ENCODE measurements at regions not wholly inside any gene's neighbourhood (a gene's known extent, or its start where the extent isn't known, plus 50 kb on each side); places are given as distances from the start of the nearest gene placed in this dataset.

DNA sequence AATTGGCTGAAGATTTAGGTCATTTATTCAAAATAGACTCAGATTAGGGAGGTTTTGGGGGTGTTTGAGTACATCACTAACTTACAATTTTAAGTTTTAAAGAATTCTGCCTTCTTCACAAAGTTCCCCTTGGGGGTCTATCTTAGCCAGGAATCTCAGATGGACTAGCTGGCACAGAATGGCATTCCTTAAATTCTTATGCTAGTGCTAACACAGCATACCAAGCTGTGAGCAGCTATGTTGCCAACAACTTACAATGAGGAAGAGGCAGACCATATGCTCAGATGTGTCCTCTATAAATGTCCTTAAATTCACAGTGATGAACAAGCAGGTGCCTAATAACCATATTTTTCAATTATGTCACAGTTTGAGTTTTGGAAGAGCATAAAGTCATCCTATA is 60.9 kb upstream of the NPHP3 start:
- H3F3A ChIP-seq (replicated peaks; ENCODE audit: insufficient read depth), result no peaks in the 10 kb centered on the region
- no peak overlapping the region for H3K4me2 ChIP-seq
- H3K27me3 ChIP-seq (ENCODE audit: insufficient read depth), result no peaks in the 10 kb centered on the region
- no peaks in the 10 kb centered on the region for H3K9me3 ChIP-seq
- TF ChIP-seq FOSL2 (IDR thresholded peaks at IDR 0.05; ENCODE audit: borderline replicate concordance, low read depth) (peak; percentile 13; the same call in 1 of the 2 replicates), TCF12 (IDR thresholded peaks at IDR 0.05) (peak; percentile 47; the same call in 1 of the 2 replicates), NFIC (IDR thresholded peaks at IDR 0.05; ENCODE audit: borderline replicate concordance) (peak; percentile 82), TEAD4 (IDR thresholded peaks at IDR 0.05; ENCODE audit: borderline replicate concordance, insufficient read depth) (0 out of 2 replicates have a peak, but pooled peaks have one; percentile 28)
- TF ChIP-seq, protein P1, sequence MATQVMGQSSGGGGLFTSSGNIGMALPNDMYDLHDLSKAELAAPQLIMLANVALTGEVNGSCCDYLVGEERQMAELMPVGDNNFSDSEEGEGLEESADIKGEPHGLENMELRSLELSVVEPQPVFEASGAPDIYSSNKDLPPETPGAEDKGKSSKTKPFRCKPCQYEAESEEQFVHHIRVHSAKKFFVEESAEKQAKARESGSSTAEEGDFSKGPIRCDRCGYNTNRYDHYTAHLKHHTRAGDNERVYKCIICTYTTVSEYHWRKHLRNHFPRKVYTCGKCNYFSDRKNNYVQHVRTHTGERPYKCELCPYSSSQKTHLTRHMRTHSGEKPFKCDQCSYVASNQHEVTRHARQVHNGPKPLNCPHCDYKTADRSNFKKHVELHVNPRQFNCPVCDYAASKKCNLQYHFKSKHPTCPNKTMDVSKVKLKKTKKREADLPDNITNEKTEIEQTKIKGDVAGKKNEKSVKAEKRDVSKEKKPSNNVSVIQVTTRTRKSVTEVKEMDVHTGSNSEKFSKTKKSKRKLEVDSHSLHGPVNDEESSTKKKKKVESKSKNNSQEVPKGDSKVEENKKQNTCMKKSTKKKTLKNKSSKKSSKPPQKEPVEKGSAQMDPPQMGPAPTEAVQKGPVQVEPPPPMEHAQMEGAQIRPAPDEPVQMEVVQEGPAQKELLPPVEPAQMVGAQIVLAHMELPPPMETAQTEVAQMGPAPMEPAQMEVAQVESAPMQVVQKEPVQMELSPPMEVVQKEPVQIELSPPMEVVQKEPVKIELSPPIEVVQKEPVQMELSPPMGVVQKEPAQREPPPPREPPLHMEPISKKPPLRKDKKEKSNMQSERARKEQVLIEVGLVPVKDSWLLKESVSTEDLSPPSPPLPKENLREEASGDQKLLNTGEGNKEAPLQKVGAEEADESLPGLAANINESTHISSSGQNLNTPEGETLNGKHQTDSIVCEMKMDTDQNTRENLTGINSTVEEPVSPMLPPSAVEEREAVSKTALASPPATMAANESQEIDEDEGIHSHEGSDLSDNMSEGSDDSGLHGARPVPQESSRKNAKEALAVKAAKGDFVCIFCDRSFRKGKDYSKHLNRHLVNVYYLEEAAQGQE (IDR thresholded peaks at IDR 0.05; ENCODE audit: low read depth, low read length), result no peak
- no peak for DNase-seq
- no peaks in the 10 kb centered on the region for H3K36me3 ChIP-seq (replicated peaks in 1 of 2; ENCODE audit: control insufficient read depth in 1 of 2, insufficient read depth in 2 of 2, low read length in 1 of 2)
- no peaks in the 10 kb centered on the region for H3K9me2 ChIP-seq
- no peaks in the 10 kb centered on the region for H4K20me1 ChIP-seq (ENCODE audit: insufficient read depth)
- ChIA-PET POLR2A (no interaction called here), CTCF (no interaction called here)
- no peak overlapping the region for H3K4me3 ChIP-seq (ENCODE audit: low read depth in 2 of 2, low read length in 1 of 2)
- H2AFZ ChIP-seq (ENCODE audit: low read depth), result no peak overlapping the region
- no peaks in the 10 kb centered on the region for H3K79me2 ChIP-seq (ENCODE audit: insufficient read depth)
- H3K9ac ChIP-seq, result no peak overlapping the region
- peaks cover 3 to 9% of the 10 kb centered on the region in 2 experiments; a peak in 3 of 4 replicates for H3K4me1 ChIP-seq (ENCODE audit: control insufficient read depth in 1 of 2, insufficient read depth in 2 of 2, low read depth in 1 of 2, low read length in 1 of 2)
- no peak overlapping the region for H3K27ac ChIP-seq (ENCODE audit: low read depth in 2 of 2, low read length in 1 of 2)

DNA sequence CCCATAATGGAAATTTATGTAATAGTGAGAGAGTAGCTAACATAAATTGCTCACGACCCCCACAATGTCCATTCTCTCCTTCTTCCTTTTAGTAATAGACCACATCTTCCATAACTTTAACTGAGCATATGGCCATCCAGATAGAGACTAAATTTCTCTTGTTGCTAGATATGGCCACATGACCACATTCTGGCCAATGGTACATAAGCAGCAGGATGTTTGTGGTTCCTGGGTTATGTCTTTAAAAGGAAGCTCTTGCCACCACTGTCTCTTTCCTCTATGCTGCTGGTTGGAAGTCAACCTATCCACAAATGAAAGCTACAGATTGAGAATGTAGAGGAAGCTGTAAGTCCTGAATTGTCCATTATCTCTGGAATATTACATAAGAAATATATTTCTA is 59.7 kb upstream of the NPHP3 start:
- peaks cover 0 to 3% of the 10 kb centered on the region in 2 experiments; a peak in 2 of 4 replicates for H3K4me1 ChIP-seq (ENCODE audit: control insufficient read depth in 1 of 2, insufficient read depth in 2 of 2, low read depth in 1 of 2, low read length in 1 of 2)
- H3K79me2 ChIP-seq (ENCODE audit: insufficient read depth), result no peaks in the 10 kb centered on the region
- H4K20me1 ChIP-seq (ENCODE audit: insufficient read depth), result no peaks in the 10 kb centered on the region
- no peak for TF ChIP-seq MXI1 (IDR thresholded peaks at IDR 0.05; ENCODE audit: low read depth, low read length)
- TF ChIP-seq TAF1 (IDR thresholded peaks at IDR 0.05; ENCODE audit: borderline replicate concordance, low read depth, low read length), result no peak
- no peak for TF ChIP-seq RCOR1 (IDR thresholded peaks at IDR 0.05; ENCODE audit: low read length)
- no peak for TF ChIP-seq FOSL2 (IDR thresholded peaks at IDR 0.05; ENCODE audit: borderline replicate concordance, low read depth)
- TF ChIP-seq, protein P2, sequence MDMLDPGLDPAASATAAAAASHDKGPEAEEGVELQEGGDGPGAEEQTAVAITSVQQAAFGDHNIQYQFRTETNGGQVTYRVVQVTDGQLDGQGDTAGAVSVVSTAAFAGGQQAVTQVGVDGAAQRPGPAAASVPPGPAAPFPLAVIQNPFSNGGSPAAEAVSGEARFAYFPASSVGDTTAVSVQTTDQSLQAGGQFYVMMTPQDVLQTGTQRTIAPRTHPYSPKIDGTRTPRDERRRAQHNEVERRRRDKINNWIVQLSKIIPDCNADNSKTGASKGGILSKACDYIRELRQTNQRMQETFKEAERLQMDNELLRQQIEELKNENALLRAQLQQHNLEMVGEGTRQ (IDR thresholded peaks at IDR 0.05; ENCODE audit: borderline replicate concordance, low read depth, low read length), result no peak
- no peak for TF ChIP-seq MEF2A (IDR thresholded peaks at IDR 0.05; ENCODE audit: borderline replicate concordance, low read depth)
- no peak for TF ChIP-seq GABPA (IDR thresholded peaks at IDR 0.05; ENCODE audit: low read depth)
- TF ChIP-seq SIN3A (IDR thresholded peaks at IDR 0.05; ENCODE audit: borderline replicate concordance, low read depth, low read length), result no peak
- TF ChIP-seq RFX5 (IDR thresholded peaks at IDR 0.05; ENCODE audit: low read length), result no peak
- no peak for TF ChIP-seq CHD2 (IDR thresholded peaks at IDR 0.05; ENCODE audit: low read length, partially characterized antibody)
- no peak for TF ChIP-seq SMC3 (IDR thresholded peaks at IDR 0.05; ENCODE audit: low read depth, low read length)
- TF ChIP-seq ELF1 (IDR thresholded peaks at IDR 0.05), result no peak
- TF ChIP-seq, protein P3, sequence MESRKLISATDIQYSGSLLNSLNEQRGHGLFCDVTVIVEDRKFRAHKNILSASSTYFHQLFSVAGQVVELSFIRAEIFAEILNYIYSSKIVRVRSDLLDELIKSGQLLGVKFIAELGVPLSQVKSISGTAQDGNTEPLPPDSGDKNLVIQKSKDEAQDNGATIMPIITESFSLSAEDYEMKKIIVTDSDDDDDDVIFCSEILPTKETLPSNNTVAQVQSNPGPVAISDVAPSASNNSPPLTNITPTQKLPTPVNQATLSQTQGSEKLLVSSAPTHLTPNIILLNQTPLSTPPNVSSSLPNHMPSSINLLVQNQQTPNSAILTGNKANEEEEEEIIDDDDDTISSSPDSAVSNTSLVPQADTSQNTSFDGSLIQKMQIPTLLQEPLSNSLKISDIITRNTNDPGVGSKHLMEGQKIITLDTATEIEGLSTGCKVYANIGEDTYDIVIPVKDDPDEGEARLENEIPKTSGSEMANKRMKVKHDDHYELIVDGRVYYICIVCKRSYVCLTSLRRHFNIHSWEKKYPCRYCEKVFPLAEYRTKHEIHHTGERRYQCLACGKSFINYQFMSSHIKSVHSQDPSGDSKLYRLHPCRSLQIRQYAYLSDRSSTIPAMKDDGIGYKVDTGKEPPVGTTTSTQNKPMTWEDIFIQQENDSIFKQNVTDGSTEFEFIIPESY (IDR thresholded peaks at IDR 0.05; ENCODE audit: borderline replicate concordance, low read depth), result no peak
- TF ChIP-seq, protein P4, sequence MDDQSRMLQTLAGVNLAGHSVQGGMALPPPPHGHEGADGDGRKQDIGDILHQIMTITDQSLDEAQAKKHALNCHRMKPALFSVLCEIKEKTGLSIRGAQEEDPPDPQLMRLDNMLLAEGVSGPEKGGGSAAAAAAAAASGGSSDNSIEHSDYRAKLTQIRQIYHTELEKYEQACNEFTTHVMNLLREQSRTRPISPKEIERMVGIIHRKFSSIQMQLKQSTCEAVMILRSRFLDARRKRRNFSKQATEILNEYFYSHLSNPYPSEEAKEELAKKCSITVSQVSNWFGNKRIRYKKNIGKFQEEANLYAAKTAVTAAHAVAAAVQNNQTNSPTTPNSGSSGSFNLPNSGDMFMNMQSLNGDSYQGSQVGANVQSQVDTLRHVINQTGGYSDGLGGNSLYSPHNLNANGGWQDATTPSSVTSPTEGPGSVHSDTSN (IDR thresholded peaks at IDR 0.05), result no peak
- TF ChIP-seq RAD21 (IDR thresholded peaks at IDR 0.05; ENCODE audit: low read length), result no peak
- TF ChIP-seq JUND (IDR thresholded peaks at IDR 0.05), result no peak
- TF ChIP-seq, protein P5, sequence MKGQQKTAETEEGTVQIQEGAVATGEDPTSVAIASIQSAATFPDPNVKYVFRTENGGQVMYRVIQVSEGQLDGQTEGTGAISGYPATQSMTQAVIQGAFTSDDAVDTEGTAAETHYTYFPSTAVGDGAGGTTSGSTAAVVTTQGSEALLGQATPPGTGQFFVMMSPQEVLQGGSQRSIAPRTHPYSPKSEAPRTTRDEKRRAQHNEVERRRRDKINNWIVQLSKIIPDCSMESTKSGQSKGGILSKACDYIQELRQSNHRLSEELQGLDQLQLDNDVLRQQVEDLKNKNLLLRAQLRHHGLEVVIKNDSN (IDR thresholded peaks at IDR 0.05; ENCODE audit: borderline replicate concordance, low read depth), result no peak
- no peak overlapping the region for H3K27ac ChIP-seq (ENCODE audit: low read depth in 2 of 2, low read length in 1 of 2)
- H3K4me2 ChIP-seq, result no peak overlapping the region
- H3K9ac ChIP-seq, result no peak overlapping the region
- DNase-seq, result no peak
- H3K9me2 ChIP-seq, result no peaks in the 10 kb centered on the region
- no peaks in the 10 kb centered on the region for H3K36me3 ChIP-seq (replicated peaks in 1 of 2; ENCODE audit: control insufficient read depth in 1 of 2, insufficient read depth in 2 of 2, low read length in 1 of 2)
- H2AFZ ChIP-seq (ENCODE audit: low read depth), result no peak overlapping the region
- no peak overlapping the region for H3K4me3 ChIP-seq (ENCODE audit: low read depth in 2 of 2, low read length in 1 of 2)
- 39% methylated on average over 1 of the region's 1 CpG for WGBS (ENCODE audit: low lambda C conversion rate)
- H3F3A ChIP-seq (replicated peaks; ENCODE audit: insufficient read depth), result no peaks in the 10 kb centered on the region
- H3K9me3 ChIP-seq, result no peaks in the 10 kb centered on the region
- no peaks in the 10 kb centered on the region for H3K27me3 ChIP-seq (ENCODE audit: insufficient read depth)
- CTCF ChIA-PET, result no interaction called here
- POLR2A ChIA-PET, result no interaction called here
